ENCODE measurements at regions not wholly inside any gene's neighbourhood (a gene's known extent, or its start where the extent isn't known, plus 50 kb on each side); places are given as distances from the start of the nearest gene placed in this dataset.

GRCh38 chr4:142922720-142923119, 76.6 kb upstream of the INPP4B start:
- no peak for TF ChIP-seq CTCF (IDR thresholded peaks at IDR 0.05; ENCODE audit: borderline replicate concordance, extremely low read depth, low read length, poor library complexity, severe bottlenecking)
- no peak for TF ChIP-seq EZH2 (IDR thresholded peaks at IDR 0.05; ENCODE audit: borderline replicate concordance, low read depth, low read length, severe bottlenecking)
